ENCODE measurements at regions not wholly inside any gene's neighbourhood (a gene's known extent, or its start where the extent isn't known, plus 50 kb on each side); places are given as distances from the start of the nearest gene placed in this dataset.

DNA sequence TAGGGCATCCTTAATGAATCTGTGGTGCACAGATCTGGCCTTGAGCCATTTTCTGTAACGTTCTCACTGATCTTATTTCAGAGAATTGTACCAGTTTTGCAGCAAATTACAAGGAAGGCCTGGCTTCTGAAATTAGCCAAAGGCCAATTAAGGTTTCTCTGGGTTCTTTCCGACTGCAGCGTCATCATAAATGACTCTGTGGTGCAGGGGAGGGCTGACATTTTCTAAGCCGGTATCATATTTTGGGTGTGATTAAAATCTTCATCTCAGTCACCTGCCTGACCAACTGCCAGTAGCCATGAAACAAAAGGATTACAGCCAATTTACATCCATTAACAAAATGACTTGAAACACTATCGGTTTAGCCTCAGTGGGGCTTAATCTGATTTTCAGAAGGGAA lies 363.7 kb downstream of the ADRA2A start:
- DNase-seq (ENCODE audit: low read depth): no peak

DNA sequence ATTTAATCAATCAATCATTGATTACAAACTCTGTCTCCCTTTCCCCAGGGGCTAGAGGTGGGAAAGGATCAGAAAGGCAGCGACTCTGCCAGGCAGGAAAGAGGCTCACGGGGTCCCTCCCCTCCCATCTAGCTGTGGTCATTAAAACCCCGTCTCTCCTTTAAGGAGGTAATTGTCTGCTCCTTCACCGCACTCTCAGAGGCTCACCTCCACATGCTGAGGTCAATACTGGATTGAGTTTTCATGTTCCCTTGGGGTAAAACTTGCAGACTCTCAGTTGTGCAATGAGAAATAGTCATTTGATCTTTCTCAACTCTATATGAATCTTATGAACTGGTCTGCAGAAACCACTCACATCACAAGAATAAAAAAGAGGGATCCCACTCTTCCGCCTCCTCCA lies 368.8 kb downstream of the ADRA2A start:
- DNase-seq (ENCODE audit: low read depth): no peak

DNA sequence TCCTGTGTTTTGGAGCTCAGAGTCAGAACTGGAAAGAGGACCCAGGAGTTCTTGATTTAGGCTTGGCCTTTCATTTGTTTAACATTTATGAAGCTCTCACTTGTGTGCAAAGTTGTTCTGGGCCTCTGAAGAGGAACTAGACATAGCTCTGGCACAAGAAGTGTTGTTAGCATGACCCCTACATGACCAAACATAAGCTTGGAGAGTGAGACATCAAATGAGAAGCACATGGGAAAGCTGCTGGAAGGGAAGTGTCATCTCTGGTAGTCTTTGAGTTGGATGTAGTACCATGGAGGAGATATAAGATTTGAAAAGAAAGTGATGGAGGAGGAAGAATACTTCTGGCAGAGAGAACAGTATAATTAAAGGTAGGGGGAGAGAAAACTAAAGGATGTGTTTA lies 370.1 kb downstream of the ADRA2A start:
- DNase-seq (ENCODE audit: low read depth): no peak

DNA sequence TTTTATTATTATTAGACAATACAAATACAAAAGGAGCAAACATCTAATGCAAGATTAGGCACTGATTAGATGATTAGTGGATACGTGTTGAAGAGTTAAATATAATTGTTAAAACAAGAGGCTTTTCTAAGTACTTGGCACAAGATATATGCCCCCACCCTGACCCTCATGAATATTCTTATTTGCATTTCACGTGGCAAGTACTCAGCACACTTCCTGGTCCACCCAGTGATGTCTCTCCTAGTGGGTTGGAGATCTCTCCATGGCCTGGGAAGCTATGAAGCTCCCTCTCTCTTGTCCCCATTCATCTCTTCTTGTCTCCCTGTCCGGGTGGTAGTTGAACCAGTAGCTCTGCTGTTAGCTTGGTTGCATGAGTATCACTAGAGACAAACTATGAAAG lies 375.3 kb downstream of the ADRA2A start:
- DNase-seq (ENCODE audit: low read depth): no peak

DNA sequence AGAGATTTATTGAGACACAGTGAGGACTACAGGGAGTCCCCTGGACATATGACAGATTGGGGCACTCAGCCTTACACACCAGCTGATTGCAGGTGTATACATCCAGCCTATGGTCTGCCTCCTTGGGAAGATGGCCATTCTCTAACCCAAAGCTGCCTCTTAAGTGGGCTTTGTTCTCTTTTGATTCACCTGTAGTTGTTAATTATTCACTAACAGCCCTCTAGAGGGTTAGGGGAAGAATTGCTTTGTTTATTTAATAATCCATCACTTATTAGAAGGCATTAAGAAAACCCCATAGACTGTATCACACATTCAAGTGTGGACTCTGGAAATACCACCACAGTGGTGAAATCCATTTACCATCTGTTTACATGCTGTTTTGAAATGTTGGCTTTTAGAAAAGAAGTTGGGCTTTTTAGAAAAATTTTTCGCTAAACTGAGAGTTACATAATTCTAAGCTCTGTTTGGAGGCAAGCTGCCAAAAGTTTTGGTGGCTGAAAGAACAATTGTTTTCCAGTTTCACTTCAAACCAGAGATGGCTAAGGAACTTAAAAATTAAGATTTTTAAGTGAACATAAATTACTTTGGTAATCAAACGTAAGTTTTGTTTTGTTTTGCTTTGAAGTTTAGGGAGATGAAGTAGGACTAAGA lies 379.1 kb downstream of the ADRA2A start:
- no peak for DNase-seq (ENCODE audit: low read depth)

DNA sequence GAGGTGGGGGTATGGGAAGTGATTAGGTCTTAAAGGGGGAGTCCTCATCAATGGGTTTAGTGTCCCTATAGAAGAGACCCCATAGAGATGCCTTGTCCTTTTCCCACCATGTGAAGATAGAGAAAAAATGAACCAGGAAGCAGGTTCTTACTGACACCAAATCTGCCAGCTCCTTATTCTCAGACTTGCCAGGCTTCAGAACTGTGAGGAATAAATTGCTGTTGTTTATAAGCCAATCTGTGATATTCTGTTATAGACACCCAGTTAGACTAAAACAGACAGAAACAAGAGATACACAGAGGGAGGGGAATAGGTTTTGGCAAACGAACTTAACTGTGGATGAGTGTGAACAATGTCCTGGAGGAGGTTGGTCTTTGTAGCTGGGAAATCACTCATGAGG lies 381.4 kb downstream of the ADRA2A start:
- DNase-seq (ENCODE audit: low read depth): no peak

DNA sequence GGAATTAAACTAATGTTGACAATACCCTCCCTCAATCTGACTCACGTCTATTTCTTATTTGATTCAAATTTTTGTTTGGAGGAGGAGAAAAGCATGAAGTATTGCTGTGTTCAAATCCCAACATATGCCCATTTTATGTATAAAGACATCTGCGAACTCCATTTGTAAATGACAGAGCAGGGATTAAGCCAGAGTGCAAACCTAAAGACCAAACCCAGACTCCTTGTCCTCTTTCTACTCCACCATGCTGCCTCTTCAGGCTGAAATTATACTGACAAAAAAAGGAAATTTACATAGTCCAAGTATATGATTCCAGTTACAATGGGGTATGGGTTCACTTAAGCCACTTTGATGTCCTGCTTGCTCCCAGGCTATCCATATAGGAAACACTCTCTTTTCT lies 383.1 kb downstream of the ADRA2A start:
- no peak for DNase-seq (ENCODE audit: low read depth)

DNA sequence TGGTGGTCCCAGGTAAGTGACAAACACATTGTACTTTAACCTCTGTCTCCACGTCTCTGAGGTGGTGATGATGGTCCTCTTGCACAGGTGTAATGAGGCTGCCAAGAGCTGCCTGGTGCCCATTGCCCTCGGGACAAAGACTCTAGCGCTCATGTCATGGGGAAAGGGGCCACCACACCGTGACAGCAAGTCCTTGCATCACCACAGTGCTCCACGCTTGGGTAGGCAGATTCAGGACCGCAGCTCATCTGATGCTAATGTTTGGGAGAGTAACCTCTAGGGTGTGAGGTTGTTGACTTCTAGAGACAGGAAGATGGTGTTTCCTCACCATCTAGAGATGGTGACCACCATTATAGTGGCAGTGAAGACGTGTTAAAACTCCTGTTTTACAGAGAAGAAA lies 395.6 kb downstream of the ADRA2A start:
- no peak for DNase-seq (ENCODE audit: low read depth)

DNA sequence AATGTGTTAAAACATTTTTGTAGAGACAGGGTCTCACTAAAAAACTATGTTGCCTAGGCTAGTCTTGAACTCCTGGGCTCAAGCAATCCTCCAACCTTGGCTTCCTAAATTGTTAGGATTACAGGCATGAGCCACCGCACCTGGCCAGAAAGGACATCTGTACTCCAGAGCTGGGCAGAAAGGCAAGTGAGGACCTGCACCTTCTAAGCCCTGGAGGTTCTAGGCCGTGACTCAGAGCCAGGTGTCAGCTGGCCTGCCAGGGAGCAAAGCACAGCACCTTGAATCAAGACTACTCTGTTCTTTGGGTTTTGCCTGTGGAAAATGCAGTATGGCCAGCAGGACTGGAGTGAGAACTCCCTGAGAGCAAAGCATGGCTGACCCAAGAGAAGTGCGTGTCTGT lies 396.5 kb downstream of the ADRA2A start:
- no peak for DNase-seq (ENCODE audit: low read depth)

DNA sequence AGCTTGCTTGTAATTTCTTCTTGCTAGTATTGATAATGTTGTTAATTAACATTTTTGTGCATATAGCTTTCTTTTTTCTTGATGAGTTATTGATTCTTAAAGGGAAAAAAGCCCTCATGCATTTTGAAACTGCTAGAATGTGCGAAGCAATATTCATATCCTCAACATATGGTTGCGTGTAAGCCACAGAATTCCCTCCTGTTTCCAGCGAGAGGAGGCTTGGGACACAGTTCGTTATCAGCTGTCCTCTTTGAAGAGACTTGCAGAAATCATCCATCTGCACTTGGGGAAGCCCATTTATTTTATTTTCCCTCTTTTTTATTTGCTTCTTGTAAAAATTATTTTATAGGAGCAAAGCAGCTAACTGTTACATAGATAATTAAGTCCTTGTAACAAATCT lies 398.0 kb downstream of the ADRA2A start:
- DNase-seq (ENCODE audit: low read depth): no peak

DNA sequence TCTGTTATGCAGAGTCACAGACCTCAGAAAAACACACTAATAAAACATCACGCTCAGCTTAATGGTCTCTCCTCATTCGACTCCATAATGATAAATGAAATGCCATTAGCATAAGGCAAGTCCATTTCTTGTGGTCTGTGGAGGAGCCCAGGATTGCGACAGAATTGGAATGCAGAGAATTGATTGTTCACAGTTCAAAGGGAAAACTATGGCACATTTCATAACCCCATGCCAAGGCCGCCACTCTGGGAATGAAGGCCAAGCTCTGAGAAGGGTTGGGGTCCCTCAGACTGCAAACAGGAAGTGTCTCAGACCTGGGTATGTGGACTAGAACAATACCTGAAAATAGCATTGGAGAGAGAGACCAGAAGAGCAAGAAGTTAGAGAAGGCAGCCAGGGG lies 398.9 kb downstream of the ADRA2A start:
- DNase-seq (ENCODE audit: low read depth): no peak

DNA sequence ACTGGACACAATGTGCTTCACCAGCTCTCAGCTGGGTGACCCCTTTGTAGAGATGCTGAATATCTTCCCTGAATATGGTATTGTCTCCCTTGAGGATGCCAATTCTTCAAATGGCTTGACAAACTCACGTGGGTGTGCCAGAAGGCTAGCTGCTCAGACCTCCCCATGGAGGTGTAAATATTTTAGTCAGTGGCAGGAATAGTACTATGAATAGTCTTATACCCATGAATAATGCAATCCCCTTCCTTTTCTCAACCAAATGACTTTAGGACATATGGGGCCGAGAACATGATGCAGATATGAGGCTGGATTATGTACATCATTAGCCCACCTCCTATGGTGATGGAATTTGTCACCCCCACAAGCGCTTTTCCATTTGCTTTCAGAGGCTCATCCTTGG lies 401.8 kb downstream of the ADRA2A start:
- DNase-seq (ENCODE audit: low read depth): no peak

DNA sequence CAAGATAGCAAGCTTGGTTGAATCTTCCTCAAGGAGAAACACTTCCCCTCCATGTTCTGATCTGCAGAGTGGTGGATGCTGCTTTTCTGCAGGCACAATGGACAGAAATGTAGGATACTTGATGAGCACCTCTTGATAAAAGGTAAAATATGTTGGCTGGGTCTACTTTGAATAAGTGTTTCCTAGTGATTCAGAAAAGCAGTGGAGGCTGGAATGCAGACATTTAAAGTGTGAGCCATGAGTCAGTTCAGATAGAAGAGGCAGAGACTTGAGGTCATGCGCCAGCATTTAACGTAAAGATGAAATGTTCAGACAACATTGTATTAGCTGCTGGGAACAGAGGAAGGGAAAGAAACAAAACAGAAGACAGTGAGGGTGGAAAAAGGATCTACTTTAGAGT lies 403.1 kb downstream of the ADRA2A start:
- DNase-seq (ENCODE audit: low read depth): no peak

DNA sequence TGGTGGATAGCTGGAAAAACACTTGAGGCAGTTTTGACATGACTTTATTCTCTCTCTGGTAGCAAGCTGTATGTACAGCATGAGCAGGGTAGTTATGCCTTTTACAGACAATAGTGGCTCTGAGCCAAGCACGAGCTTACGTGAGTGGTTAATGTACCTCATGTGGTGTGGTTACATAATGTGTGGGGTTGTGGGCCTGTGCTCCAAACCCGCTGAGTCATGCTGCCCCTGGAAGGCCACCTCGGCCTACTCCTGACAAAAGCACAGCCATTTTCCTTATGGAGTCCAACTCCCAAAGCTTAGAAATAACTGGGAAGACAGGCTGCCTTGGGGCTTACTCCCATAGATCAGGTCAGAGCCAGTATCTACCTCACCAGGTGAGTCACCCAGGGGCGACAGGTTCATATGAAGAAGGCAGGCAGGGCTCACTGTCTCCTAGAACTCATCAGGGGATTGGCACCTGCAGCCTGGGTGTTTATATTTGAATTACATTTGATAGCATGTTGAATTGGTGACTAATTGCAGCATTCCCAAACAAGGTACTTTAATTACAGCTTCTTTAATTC lies 404.5 kb downstream of the ADRA2A start:
- DNase-seq (ENCODE audit: low read depth): no peak

DNA sequence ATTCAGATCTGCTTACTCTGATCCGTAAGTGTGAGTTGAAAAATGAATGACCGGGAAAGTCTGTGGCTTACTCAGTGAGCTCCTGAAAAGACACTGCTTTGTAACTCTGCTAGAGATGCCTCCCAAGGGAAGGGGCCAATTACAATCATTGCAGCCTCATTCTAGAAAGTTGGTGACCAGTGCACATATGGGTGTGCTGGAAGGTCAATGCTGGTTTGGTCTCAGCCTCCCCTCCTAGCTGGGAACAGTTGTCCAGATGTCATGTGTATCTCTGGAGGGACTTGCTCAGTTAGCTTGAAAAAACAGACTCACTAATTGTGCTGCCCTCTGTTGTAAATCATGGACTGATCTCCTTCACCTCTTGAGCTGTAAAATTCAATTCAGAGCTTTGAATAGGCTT lies 405.0 kb downstream of the ADRA2A start:
- no peak for DNase-seq (ENCODE audit: low read depth)

DNA sequence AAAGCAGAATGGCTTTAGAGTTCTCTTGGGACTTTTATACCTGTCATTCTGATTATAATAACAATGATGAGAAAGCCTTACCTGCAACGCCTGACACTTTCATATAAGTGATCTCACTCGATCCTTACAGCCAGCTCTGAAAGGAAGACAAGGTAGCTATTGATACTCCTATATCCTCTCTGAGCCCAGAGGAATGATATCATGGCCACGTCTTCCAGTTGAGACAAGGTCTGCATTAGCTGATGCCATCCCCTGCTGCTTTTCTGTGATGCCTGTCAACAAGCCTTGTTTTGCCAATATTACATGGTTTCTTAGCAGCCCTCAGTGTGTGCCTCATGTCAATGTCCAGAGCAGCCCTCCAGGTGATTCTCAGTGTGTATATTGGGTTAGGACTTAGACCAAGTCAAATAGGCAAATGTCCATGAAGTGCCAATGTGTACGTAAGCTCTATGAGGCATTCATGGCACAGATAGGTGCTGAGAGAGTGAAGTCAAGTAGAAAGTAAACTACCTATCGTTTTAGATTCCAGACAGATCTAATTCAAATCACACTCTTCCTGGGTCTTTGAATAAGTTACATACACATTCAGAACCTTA lies 405.9 kb downstream of the ADRA2A start:
- DNase-seq (ENCODE audit: low read depth): no peak

DNA sequence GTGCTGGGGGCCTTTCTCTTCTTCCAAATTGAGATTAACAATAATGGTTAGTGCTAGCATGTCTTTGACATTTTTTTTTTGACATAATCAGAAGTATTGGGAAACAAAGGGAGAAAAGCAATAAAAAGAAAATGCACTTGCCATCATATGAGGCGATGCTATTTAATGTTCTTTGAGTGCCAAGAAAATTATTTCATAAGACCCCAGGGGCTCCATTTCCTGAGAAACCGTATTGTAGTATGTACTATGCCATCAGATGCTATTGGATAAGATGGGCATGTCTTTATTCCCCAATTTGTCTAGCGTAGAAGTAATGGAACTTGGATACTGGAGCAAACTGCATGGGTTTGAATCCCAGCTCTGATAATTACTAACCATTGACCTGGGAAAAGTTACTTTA lies 408.9 kb downstream of the ADRA2A start:
- DNase-seq (ENCODE audit: low read depth): no peak

DNA sequence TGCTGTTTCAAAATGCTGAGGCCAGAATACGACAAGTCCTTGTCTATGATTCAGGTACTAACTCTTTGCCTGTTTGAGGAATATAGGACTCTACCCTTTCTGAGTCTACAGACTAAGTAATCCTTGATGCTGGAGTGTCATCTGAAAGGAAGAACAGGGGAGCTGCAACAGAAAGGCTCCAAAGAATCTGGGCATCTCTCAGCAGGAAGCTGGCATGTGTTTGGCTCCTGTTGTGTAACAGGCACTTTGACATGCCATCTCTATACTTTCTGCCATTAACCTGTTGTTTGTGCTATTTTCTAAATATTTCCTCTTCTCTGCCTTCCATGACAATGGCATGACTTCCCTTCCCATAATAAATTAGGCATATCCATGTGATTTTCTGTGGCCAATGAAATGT lies 409.5 kb downstream of the ADRA2A start:
- DNase-seq (ENCODE audit: low read depth): no peak

DNA sequence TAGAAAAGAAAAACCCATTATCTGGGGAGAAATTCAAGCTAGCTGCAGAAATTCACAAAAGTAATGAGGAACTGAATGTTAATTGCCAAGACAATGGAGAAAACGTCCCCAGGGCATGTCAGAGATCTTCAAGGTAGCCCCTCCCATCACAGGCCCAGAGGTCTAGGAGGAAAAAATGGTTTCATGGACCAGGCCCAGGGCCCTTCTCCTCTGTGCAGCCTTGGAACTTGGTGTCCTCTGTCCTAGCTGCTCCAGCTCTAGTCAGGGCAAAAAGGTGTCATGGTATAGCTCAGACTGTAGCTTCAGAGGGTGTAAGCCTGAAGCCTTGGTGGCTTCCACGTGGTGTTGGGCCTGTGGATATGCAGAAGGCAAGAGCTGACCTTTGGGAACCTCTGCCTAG lies 411.8 kb downstream of the ADRA2A start:
- no peak for DNase-seq (ENCODE audit: low read depth)

DNA sequence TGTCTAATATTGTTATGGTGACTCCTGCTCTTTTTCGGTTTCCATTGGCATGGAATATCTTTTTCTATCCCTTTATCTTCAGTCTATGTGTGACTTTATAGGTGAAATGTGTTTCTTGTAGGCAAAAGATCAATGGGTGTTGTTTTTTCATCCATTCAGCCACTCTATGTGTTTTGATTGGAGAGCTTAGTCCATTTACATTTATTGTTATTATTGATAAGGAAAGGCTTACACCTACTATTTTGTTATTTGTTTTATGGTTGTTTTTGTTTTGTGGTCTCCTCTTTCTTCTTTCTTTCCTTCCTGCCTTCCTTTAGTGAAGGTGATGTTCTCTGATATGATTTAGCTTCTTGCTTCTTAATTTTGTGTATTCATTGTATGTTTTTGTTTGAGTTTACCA lies 414.3 kb downstream of the ADRA2A start:
- DNase-seq (ENCODE audit: low read depth): no peak

DNA sequence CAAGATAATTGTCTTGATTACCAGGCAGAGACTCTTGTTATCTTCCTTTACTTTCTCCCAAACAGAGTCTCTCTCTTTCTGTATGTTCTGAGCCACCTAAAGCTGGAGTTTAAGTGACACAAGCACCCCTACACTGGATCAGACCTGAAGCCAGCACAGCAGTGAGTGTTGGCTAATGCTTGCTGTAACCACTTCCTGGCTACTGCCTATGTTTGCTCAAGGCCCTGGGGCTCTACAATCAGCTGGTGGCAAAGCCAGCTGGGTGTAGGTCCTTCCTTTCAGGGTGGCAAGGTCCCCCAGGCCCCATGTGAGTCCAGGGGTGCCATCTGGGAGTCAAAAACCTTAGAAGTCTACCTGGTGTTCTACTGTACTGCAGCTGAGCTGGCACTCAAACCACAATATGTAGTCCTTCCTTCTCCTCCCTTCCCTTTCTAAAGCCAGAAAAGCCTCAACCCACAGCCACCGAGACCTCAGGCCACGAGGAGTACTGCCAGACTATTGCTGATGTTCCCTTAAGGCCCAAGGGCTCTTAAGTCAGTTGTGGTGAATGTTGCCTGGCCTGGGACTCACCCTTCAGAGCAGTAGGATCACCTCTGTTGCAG lies 416.3 kb downstream of the ADRA2A start:
- no peak for DNase-seq (ENCODE audit: low read depth)

DNA sequence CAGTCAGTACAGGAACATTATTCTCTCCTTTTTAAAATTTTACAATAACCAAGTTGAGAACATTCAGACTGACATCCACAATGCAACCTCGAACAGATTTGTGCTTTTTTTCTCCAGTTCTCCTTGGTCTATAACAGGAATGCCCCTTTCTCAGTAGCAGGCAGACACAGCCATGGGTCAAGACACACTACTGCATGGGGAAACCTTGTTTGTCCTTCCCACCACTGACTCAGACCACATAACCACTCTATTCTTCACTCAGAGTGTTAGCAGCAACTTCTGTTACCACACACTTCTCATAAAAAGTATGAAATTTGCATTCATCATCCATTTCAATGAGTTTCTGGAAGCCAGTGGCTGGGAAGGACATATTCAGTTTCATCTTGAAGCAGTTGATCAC lies 421.7 kb downstream of the ADRA2A start:
- no peak for DNase-seq (ENCODE audit: low read depth)

DNA sequence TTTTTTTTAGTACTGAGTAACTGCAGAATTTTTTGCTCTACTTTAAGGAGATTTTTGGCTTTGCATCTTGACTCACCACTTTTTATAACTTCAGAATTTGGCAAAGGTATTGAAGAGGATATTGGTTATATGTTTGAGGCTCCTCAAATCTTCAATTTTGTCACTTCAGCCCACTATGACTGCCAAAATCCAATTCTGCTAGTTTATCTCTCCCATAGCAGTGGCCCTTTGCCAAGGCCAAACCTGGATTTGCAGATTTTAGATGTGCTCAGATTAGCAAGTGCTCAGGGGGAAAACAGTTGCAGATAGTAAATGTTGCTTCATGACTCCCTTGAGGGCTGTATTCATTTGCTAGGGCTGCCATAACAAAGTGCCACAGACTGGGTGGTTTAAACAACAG lies 427.5 kb downstream of the ADRA2A start:
- DNase-seq (ENCODE audit: low read depth): no peak
